ENCODE measurements at regions not wholly inside any gene's neighbourhood (a gene's known extent, or its start where the extent isn't known, plus 50 kb on each side); places are given as distances from the start of the nearest gene placed in this dataset.

GRCh38 chr1:22326372-22326915, 125.2 kb upstream of the ZBTB40 start:
- Histone ChIP-seq H3F3A (ENCODE audit: low read depth) (peaks cover 1% of the 10 kb centered on the region), H3K4me3 (no peak overlapping the region), H3K9me3 (ENCODE audit: low read depth) (no peaks in the 10 kb centered on the region), H3K36me3 (no peaks in the 10 kb centered on the region), H3K27me3 (no peaks in the 10 kb centered on the region), H3K27ac (no peak overlapping the region), H2AFZ (replicated peaks) (no peak overlapping the region), H3K9ac (no peak overlapping the region), H3K4me1 (no peaks in the 10 kb centered on the region), H3K4me2 (no peak overlapping the region), H4K20me1 (ENCODE audit: low read depth) (no peaks in the 10 kb centered on the region), H3K79me2 (ENCODE audit: low read depth) (no peaks in the 10 kb centered on the region)
- peaks cover 30% of the 10 kb centered on the region for H3K4me1 Mint-ChIP-seq
- H3K27me3 Mint-ChIP-seq (ENCODE audit: insufficient read depth, low read depth): peaks cover 22% of the 10 kb centered on the region
- H3K36me3 Mint-ChIP-seq: no peaks in the 10 kb centered on the region
- H3K4me3 Mint-ChIP-seq: peak overlapping the region; percentile 52
- no peaks in the 10 kb centered on the region for H3K9me3 Mint-ChIP-seq
- TF ChIP-seq EZH2 (IDR thresholded peaks at IDR 0.05) (no peak), EZH2phosphoT487 (IDR thresholded peaks at IDR 0.05) (no peak)
- TF ChIP-seq, protein P1, sequence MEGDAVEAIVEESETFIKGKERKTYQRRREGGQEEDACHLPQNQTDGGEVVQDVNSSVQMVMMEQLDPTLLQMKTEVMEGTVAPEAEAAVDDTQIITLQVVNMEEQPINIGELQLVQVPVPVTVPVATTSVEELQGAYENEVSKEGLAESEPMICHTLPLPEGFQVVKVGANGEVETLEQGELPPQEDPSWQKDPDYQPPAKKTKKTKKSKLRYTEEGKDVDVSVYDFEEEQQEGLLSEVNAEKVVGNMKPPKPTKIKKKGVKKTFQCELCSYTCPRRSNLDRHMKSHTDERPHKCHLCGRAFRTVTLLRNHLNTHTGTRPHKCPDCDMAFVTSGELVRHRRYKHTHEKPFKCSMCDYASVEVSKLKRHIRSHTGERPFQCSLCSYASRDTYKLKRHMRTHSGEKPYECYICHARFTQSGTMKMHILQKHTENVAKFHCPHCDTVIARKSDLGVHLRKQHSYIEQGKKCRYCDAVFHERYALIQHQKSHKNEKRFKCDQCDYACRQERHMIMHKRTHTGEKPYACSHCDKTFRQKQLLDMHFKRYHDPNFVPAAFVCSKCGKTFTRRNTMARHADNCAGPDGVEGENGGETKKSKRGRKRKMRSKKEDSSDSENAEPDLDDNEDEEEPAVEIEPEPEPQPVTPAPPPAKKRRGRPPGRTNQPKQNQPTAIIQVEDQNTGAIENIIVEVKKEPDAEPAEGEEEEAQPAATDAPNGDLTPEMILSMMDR (IDR thresholded peaks at IDR 0.05): no peak
- peak overlapping the region; percentile 84 for H3K27ac Mint-ChIP-seq
- DNase-seq (ENCODE audit: low spot score): no peak

- H3K27me3 ChIP-seq: no peaks in the 10 kb centered on the region
- Mint-ChIP-seq H3K4me1 (peaks cover 28% of the 10 kb centered on the region), H3K27me3 (ENCODE audit: insufficient read depth, low read depth) (peaks cover 20% of the 10 kb centered on the region), H3K36me3 (no peaks in the 10 kb centered on the region), H3K9me3 (no peaks in the 10 kb centered on the region), H3K27ac (peak overlapping the region; percentile 84), H3K4me3 (peak overlapping the region; percentile 52)
- H3K4me1 ChIP-seq: no peaks in the 10 kb centered on the region
- no peaks in the 10 kb centered on the region for H3K9me3 ChIP-seq (ENCODE audit: low read depth)
- DNase-seq (ENCODE audit: low spot score): no peak
- H3K9ac ChIP-seq: no peak overlapping the region
- H3K27ac ChIP-seq: no peak overlapping the region
- no peaks in the 10 kb centered on the region for H3K79me2 ChIP-seq (ENCODE audit: low read depth)
- H3K4me3 ChIP-seq: no peak overlapping the region
- no peaks in the 10 kb centered on the region for H3K36me3 ChIP-seq
- no peaks in the 10 kb centered on the region for H4K20me1 ChIP-seq (ENCODE audit: low read depth)
- H3F3A ChIP-seq (ENCODE audit: low read depth): no peaks in the 10 kb centered on the region
- no peak overlapping the region for H3K4me2 ChIP-seq
- no peak overlapping the region for H2AFZ ChIP-seq (replicated peaks)
- TF ChIP-seq EZH2phosphoT487 (IDR thresholded peaks at IDR 0.05): no peak
- no peak for TF ChIP-seq EZH2 (IDR thresholded peaks at IDR 0.05)
- TF ChIP-seq, protein P1 (IDR thresholded peaks at IDR 0.05): no peak
Measured at GRCh38 chr1:22326931-22327330, 124.7 kb upstream of the ZBTB40 start.

GRCh38 chr1:22327411-22327810, 124.2 kb upstream of the ZBTB40 start:
- Mint-ChIP-seq H3K4me1 (peaks cover 28% of the 10 kb centered on the region), H3K9me3 (no peaks in the 10 kb centered on the region), H3K36me3 (no peaks in the 10 kb centered on the region), H3K4me3 (no peak overlapping the region), H3K27ac (peak overlapping the region; percentile 54), H3K27me3 (ENCODE audit: insufficient read depth, low read depth) (peaks cover 20% of the 10 kb centered on the region)
- Histone ChIP-seq H3K4me3 (no peak overlapping the region), H3K27me3 (no peaks in the 10 kb centered on the region), H4K20me1 (ENCODE audit: low read depth) (no peaks in the 10 kb centered on the region), H3K36me3 (no peaks in the 10 kb centered on the region), H3K9ac (no peak overlapping the region), H3K4me1 (no peaks in the 10 kb centered on the region), H3K4me2 (no peak overlapping the region), H3F3A (ENCODE audit: low read depth) (no peaks in the 10 kb centered on the region), H3K9me3 (ENCODE audit: low read depth) (no peaks in the 10 kb centered on the region), H3K79me2 (ENCODE audit: low read depth) (no peaks in the 10 kb centered on the region), H2AFZ (replicated peaks) (no peak overlapping the region), H3K27ac (no peak overlapping the region)
- DNase-seq (ENCODE audit: low spot score): no peak
- TF ChIP-seq EZH2 (IDR thresholded peaks at IDR 0.05) (no peak), EZH2phosphoT487 (IDR thresholded peaks at IDR 0.05) (no peak)
- TF ChIP-seq, protein P1 (IDR thresholded peaks at IDR 0.05): no peak

Data from neural progenitor cell (in vitro differentiated cells).